Natural killer cell (primary cell): ENCODE measurements at regions not wholly inside any gene's neighbourhood (a gene's known extent, or its start where the extent isn't known, plus 50 kb on each side); places are given as distances from the start of the nearest gene placed in this dataset.

Source experiments
- ATAC-seq, 3 donors: fragments of 150-1000 bp in 2 of 3; fragments of 200-7000 bp in 1 of 3; cut with Tn5 transposase; 1 replicate in 1 of 3; 2 replicates in 2 of 3; pipeline ENCODE4 v1.10.0; 2021; ENCODE audit warnings: mild to moderate bottlenecking in 2 of 3, moderate library complexity in 2 of 3
- DNase-seq, 2 donors: peaks; one replicate each; pipeline versions ENCODE4 v3.0.0 to v3.0.0-alpha.2; 2013 to 2021; ENCODE audit warnings: mixed read lengths in 1 of 2
- H3K27ac ChIP-seq: one replicate; pipeline ENCODE4 v1.5.1; 2013; ENCODE audit warnings: mild to moderate bottlenecking, low read length
- H3K27me3 ChIP-seq: one replicate; pipeline ENCODE4 v1.6.1; 2013; ENCODE audit warnings: low read length; ENCODE audit not compliant: control insufficient read depth, insufficient read depth
- H3K36me3 ChIP-seq: one replicate; pipeline ENCODE4 v1.6.1; 2013; ENCODE audit warnings: low read length; ENCODE audit not compliant: control insufficient read depth, insufficient read depth
- H3K4me1 ChIP-seq: one replicate; pipeline ENCODE4 v1.6.1; 2013; ENCODE audit warnings: low read length; ENCODE audit not compliant: control insufficient read depth, insufficient read depth
- H3K4me3 ChIP-seq: one replicate; pipeline ENCODE4 v1.5.1; 2013; ENCODE audit warnings: low read length
- H3K9me3 ChIP-seq: one replicate; pipeline ENCODE4 v1.6.1; 2013; ENCODE audit warnings: low read length; ENCODE audit not compliant: control insufficient read depth, insufficient read depth
- H3K27ac Mint-ChIP-seq, 2 donors: one replicate each; pipeline ENCODE4 v1.8.0; 2022; ENCODE audit warnings: mild to moderate bottlenecking in 2 of 2, mixed read lengths in 2 of 2, moderate library complexity in 1 of 2
- H3K27me3 Mint-ChIP-seq, 2 donors: one replicate each; pipeline ENCODE4 v1.8.0; 2022; ENCODE audit warnings: low read depth in 2 of 2, mixed read lengths in 2 of 2
- H3K36me3 Mint-ChIP-seq: one replicate; pipeline ENCODE4 v1.8.0; 2022; ENCODE audit warnings: mixed read lengths
- H3K4me1 Mint-ChIP-seq, 2 donors: one replicate each; pipeline ENCODE4 v1.8.0; 2022; ENCODE audit warnings: mixed read lengths in 2 of 2
- H3K4me3 Mint-ChIP-seq: one replicate; pipeline ENCODE4 v1.8.0; 2022; ENCODE audit warnings: mild to moderate bottlenecking, moderate library complexity, mixed read lengths
- H3K9me3 Mint-ChIP-seq, 2 donors: one replicate each; pipeline ENCODE4 v1.8.0; 2022; ENCODE audit warnings: mixed read lengths in 2 of 2
- CTCF ChIP-seq: fragments of 200-600 bp; IDR thresholded peaks from one replicate; pipeline ENCODE4 v1.8.0; 2022; ENCODE audit warnings: antibody characterized with exemption
- WGBS: methylation state at CpG from one replicate; pipeline ENCODE4 v1.1.7; 2013; ENCODE audit warnings: missing lambda C conversion rate; ENCODE audit not compliant: insufficient coverage; 5-methylcytosine and 5-hydroxymethylcytosine counted together
- intact Hi-C: fragments of 100-400 bp; cut with micrococcal nuclease; formaldehyde crosslinking; loops from one replicate; pipeline ENCODE4 v1.14.2; 2022

- Mint-ChIP-seq H3K4me1 (peaks cover 14 to 23% of the 10 kb centered on the region in 2 donors), H3K4me3 (no peak overlapping the region), H3K27ac (no peak overlapping the region), H3K36me3 (no peaks in the 10 kb centered on the region), H3K9me3 (no peaks in the 10 kb centered on the region), H3K27me3 (peaks cover 48 to 86% of the 10 kb centered on the region in 2 donors)
- Histone ChIP-seq H3K4me3 (no peak overlapping the region), H3K4me1 (peaks cover 11% of the 10 kb centered on the region), H3K27me3 (peaks cover 33% of the 10 kb centered on the region), H3K36me3 (no peaks in the 10 kb centered on the region), H3K27ac (no peak overlapping the region), H3K9me3 (no peaks in the 10 kb centered on the region)
- intact Hi-C loops, result loop anchor here (10.0 kb wide), 1 partner anchor 164 kb away; no protein-coding TSS in a partner anchor
- DNase-seq, result no peak
- no peak for ATAC-seq
- TF ChIP-seq CTCF, result no peak
- WGBS, result 67% methylated on average over 4 of the region's 5 CpGs
Measured at GRCh38 chr15:94579286-94579685, 347.9 kb downstream of the MCTP2 start.

GRCh38 chr15:94580211-94580885 is 349.0 kb downstream of the MCTP2 start:
- peaks cover 33% of the 10 kb centered on the region for H3K27me3 ChIP-seq
- H3K36me3 Mint-ChIP-seq, result no peaks in the 10 kb centered on the region
- no peak overlapping the region for H3K4me3 ChIP-seq
- 70% methylated on average over 12 of the region's 12 CpGs for WGBS
- H3K9me3 Mint-ChIP-seq, result no peaks in the 10 kb centered on the region
- ATAC-seq, result no peak
- H3K27ac Mint-ChIP-seq, result no peak overlapping the region
- DNase-seq, result no peak
- intact Hi-C loops, result loop anchor here (5.0 kb wide), 1 partner anchor 712 kb away; no protein-coding TSS in a partner anchor
- peaks cover 25 to 33% of the 10 kb centered on the region in 2 donors for H3K4me1 Mint-ChIP-seq
- H3K27ac ChIP-seq, result no peak overlapping the region
- no peaks in the 10 kb centered on the region for H3K36me3 ChIP-seq
- no peak for TF ChIP-seq CTCF
- peaks cover 47 to 87% of the 10 kb centered on the region in 2 donors for H3K27me3 Mint-ChIP-seq
- peaks cover 21% of the 10 kb centered on the region for H3K4me1 ChIP-seq
- H3K4me3 Mint-ChIP-seq, result no peak overlapping the region
- no peaks in the 10 kb centered on the region for H3K9me3 ChIP-seq

- intact Hi-C loops, result loop anchor here (5.0 kb wide), 1 partner anchor 710 kb away; no protein-coding TSS in a partner anchor
- Histone ChIP-seq H3K9me3 (no peaks in the 10 kb centered on the region), H3K27ac (no peak overlapping the region), H3K27me3 (peaks cover 33% of the 10 kb centered on the region), H3K4me1 (peaks cover 22% of the 10 kb centered on the region), H3K36me3 (no peaks in the 10 kb centered on the region), H3K4me3 (no peak overlapping the region)
- ATAC-seq, result peak; percentile 64 to 83 (median 69)
- no peak overlapping the region for H3K4me3 Mint-ChIP-seq
- H3K4me1 Mint-ChIP-seq, result peaks cover 31 to 40% of the 10 kb centered on the region in 2 donors
- WGBS, result 17% methylated on average over 3 of the region's 3 CpGs
- H3K36me3 Mint-ChIP-seq, result no peaks in the 10 kb centered on the region
- peaks cover 44 to 87% of the 10 kb centered on the region in 2 donors for H3K27me3 Mint-ChIP-seq
- peak; percentile 42 for TF ChIP-seq CTCF
- DNase-seq, result peak in 1 of 2 donors; percentile 52
- no peaks in the 10 kb centered on the region for H3K9me3 Mint-ChIP-seq
- no peak overlapping the region for H3K27ac Mint-ChIP-seq
Measured at GRCh38 chr15:94582368-94582767, 351.0 kb downstream of the MCTP2 start.
